ENCODE measurements at regions not wholly inside any gene's neighbourhood (a gene's known extent, or its start where the extent isn't known, plus 50 kb on each side); places are given as distances from the start of the nearest gene placed in this dataset.

- no peak overlapping the region for H3K4me3 ChIP-seq (ENCODE audit: low read depth, low read length, poor library complexity, severe bottlenecking)
- H3F3A ChIP-seq (ENCODE audit: insufficient read depth, low read length) = no peaks in the 10 kb centered on the region
- no peaks in the 10 kb centered on the region for H3K27me3 ChIP-seq (ENCODE audit: insufficient read depth, low read length)
- no peaks in the 10 kb centered on the region for H3K9me3 ChIP-seq (ENCODE audit: low read length)
- no peak overlapping the region for H3K4me2 ChIP-seq (ENCODE audit: low read length)
- no peak overlapping the region for H2AFZ ChIP-seq (ENCODE audit: low read length)
- TF ChIP-seq, protein P1, sequence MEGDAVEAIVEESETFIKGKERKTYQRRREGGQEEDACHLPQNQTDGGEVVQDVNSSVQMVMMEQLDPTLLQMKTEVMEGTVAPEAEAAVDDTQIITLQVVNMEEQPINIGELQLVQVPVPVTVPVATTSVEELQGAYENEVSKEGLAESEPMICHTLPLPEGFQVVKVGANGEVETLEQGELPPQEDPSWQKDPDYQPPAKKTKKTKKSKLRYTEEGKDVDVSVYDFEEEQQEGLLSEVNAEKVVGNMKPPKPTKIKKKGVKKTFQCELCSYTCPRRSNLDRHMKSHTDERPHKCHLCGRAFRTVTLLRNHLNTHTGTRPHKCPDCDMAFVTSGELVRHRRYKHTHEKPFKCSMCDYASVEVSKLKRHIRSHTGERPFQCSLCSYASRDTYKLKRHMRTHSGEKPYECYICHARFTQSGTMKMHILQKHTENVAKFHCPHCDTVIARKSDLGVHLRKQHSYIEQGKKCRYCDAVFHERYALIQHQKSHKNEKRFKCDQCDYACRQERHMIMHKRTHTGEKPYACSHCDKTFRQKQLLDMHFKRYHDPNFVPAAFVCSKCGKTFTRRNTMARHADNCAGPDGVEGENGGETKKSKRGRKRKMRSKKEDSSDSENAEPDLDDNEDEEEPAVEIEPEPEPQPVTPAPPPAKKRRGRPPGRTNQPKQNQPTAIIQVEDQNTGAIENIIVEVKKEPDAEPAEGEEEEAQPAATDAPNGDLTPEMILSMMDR (IDR thresholded peaks at IDR 0.05; ENCODE audit: low read length) = no peak
- no peak for TF ChIP-seq EZH2 (IDR thresholded peaks at IDR 0.05; ENCODE audit: borderline replicate concordance, low read length)
- no peak overlapping the region for H3K9ac ChIP-seq (ENCODE audit: low read length)
- no peaks in the 10 kb centered on the region for H3K79me2 ChIP-seq (ENCODE audit: insufficient read depth, low read length)
- H3K36me3 ChIP-seq (ENCODE audit: insufficient read depth, low read length) = no peaks in the 10 kb centered on the region
- no peaks in the 10 kb centered on the region for H3K9me2 ChIP-seq (ENCODE audit: low read depth, low read length)
- no peaks in the 10 kb centered on the region for H4K20me1 ChIP-seq (ENCODE audit: insufficient read depth, low read length)
- H3K4me1 ChIP-seq (ENCODE audit: insufficient read depth, low read length, severe bottlenecking) = no peaks in the 10 kb centered on the region
- no peak overlapping the region for H3K27ac ChIP-seq (ENCODE audit: low read depth, low read length, poor library complexity, severe bottlenecking)
Measured at GRCh38 chr13:23098161-23098907, 82.4 kb upstream of the SGCG start.

DNA sequence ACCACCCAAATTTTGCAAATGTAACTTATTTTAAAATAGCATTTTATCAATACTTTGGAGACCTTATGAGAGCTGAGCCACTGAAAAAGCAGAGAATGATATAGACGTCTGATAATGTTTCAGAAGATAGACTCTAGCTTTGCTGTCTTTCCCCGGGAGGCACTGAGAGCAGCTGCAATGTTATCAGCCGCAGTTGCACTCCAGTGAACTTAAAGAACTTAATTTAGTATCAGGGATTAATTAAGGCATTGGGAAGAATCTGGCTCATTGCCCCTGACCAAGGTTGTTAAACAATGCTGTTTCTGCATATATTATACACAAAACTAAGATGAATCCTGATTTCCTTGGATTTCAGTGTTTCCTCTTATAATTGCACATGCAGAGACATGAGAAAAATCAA, 75.7 kb upstream of the SGCG start:
- Histone ChIP-seq H3F3A (ENCODE audit: insufficient read depth, low read length) (no peaks in the 10 kb centered on the region), H3K9ac (ENCODE audit: low read length) (no peak overlapping the region), H3K27me3 (ENCODE audit: insufficient read depth, low read length) (no peaks in the 10 kb centered on the region), H2AFZ (ENCODE audit: low read length) (no peak overlapping the region), H3K27ac (ENCODE audit: low read depth, low read length, poor library complexity, severe bottlenecking) (no peak overlapping the region), H3K4me3 (ENCODE audit: low read depth, low read length, poor library complexity, severe bottlenecking) (no peak overlapping the region), H4K20me1 (ENCODE audit: insufficient read depth, low read length) (no peaks in the 10 kb centered on the region), H3K4me1 (ENCODE audit: insufficient read depth, low read length, severe bottlenecking) (no peaks in the 10 kb centered on the region), H3K4me2 (ENCODE audit: low read length) (no peak overlapping the region), H3K9me3 (ENCODE audit: low read length) (no peaks in the 10 kb centered on the region), H3K36me3 (ENCODE audit: insufficient read depth, low read length) (no peaks in the 10 kb centered on the region), H3K79me2 (ENCODE audit: insufficient read depth, low read length) (no peaks in the 10 kb centered on the region), H3K9me2 (ENCODE audit: low read depth, low read length) (no peaks in the 10 kb centered on the region)
- TF ChIP-seq EZH2 (IDR thresholded peaks at IDR 0.05; ENCODE audit: borderline replicate concordance, low read length) = no peak
- TF ChIP-seq, protein P1 (IDR thresholded peaks at IDR 0.05; ENCODE audit: low read length) = no peak

- no peaks in the 10 kb centered on the region for H3K4me1 ChIP-seq (ENCODE audit: insufficient read depth, low read length, severe bottlenecking)
- H3K27ac ChIP-seq (ENCODE audit: low read depth, low read length, poor library complexity, severe bottlenecking) = no peak overlapping the region
- no peaks in the 10 kb centered on the region for H3K9me2 ChIP-seq (ENCODE audit: low read depth, low read length)
- H2AFZ ChIP-seq (ENCODE audit: low read length) = no peak overlapping the region
- H4K20me1 ChIP-seq (ENCODE audit: insufficient read depth, low read length) = no peaks in the 10 kb centered on the region
- no peaks in the 10 kb centered on the region for H3K79me2 ChIP-seq (ENCODE audit: insufficient read depth, low read length)
- H3K9me3 ChIP-seq (ENCODE audit: low read length) = no peaks in the 10 kb centered on the region
- TF ChIP-seq EZH2 (IDR thresholded peaks at IDR 0.05; ENCODE audit: borderline replicate concordance, low read length) = no peak
- TF ChIP-seq, protein P1 (IDR thresholded peaks at IDR 0.05; ENCODE audit: low read length) = no peak
- no peak overlapping the region for H3K9ac ChIP-seq (ENCODE audit: low read length)
- no peaks in the 10 kb centered on the region for H3K27me3 ChIP-seq (ENCODE audit: insufficient read depth, low read length)
- H3K4me3 ChIP-seq (ENCODE audit: low read depth, low read length, poor library complexity, severe bottlenecking) = no peak overlapping the region
- H3K4me2 ChIP-seq (ENCODE audit: low read length) = no peak overlapping the region
- no peaks in the 10 kb centered on the region for H3F3A ChIP-seq (ENCODE audit: insufficient read depth, low read length)
- H3K36me3 ChIP-seq (ENCODE audit: insufficient read depth, low read length) = no peaks in the 10 kb centered on the region
Measured at GRCh38 chr13:23107665-23108064, 73.1 kb upstream of the SGCG start.
